H1 (cell line): ENCODE measurements at regions not wholly inside any gene's neighbourhood (a gene's known extent, or its start where the extent isn't known, plus 50 kb on each side); places are given as distances from the start of the nearest gene placed in this dataset.

ENCODE experiments used
- CTCF ChIA-PET: fragments of 300-600 bp; sonication (Branson Sonifier 250); formaldehyde crosslinking; loops from one replicate; lab custom pipeline; 2021; ENCODE audit not compliant: partially characterized antibody; lab: Charles Lee
- POLR2A ChIA-PET: fragments of 300-600 bp; sonication (Branson Sonifier 250); formaldehyde crosslinking; loops from one replicate; lab custom pipeline; 2021; ENCODE audit warnings: inconsistent platforms; ENCODE audit not compliant: partially characterized antibody; lab: Charles Lee
- DNase-seq, 2 experiments: peaks; one replicate each; pipeline versions ENCODE4 v3.0.0 to v3.0.0-alpha.2; 2010 to 2022; ENCODE audit warnings: low spot score in 2 of 2, low read depth in 1 of 2, mixed read lengths in 1 of 2
- FAIRE-seq: peaks from 2 replicates; lab custom pipeline; 2011; peaks lifted over from hg19 to GRCh38; lab: Jason Lieb, UNC
- H2AFZ ChIP-seq: 2 replicates; pipeline ENCODE4 v1.8.1; 2012; ENCODE audit warnings: low read length, inconsistent platforms
- H2AK5ac ChIP-seq: 2 replicates; pipeline ENCODE4 v1.6.1; 2013; ENCODE audit warnings: low read depth, low read length
- H2BK120ac ChIP-seq: replicated peaks from 2 replicates; pipeline ENCODE3; 2013; ENCODE audit warnings: low read depth, low read length, inconsistent platforms
- H2BK12ac ChIP-seq: 2 replicates; pipeline ENCODE4 v1.6.1; 2013; ENCODE audit warnings: low read depth, low read length
- H2BK15ac ChIP-seq: 2 replicates; pipeline ENCODE4 v1.6.1; 2013; ENCODE audit warnings: low read length
- H2BK20ac ChIP-seq: 2 replicates; pipeline ENCODE4 v1.6.1; 2013; ENCODE audit warnings: low read length
- H2BK5ac ChIP-seq: 2 replicates; pipeline ENCODE4 v1.6.1; 2013; ENCODE audit warnings: low read depth, low read length
- H3K14ac ChIP-seq: 2 replicates; pipeline ENCODE4 v1.6.1; 2013; ENCODE audit warnings: inconsistent platforms; ENCODE audit not compliant: insufficient read length
- H3K18ac ChIP-seq: 2 replicates; pipeline ENCODE4 v1.6.1; 2013; ENCODE audit warnings: low read length; ENCODE audit errors: extremely low read depth
- H3K23ac ChIP-seq: 2 replicates; pipeline ENCODE4 v1.6.1; 2013; ENCODE audit warnings: inconsistent platforms; ENCODE audit not compliant: insufficient read length
- H3K23me2 ChIP-seq: 2 replicates; pipeline ENCODE4 v1.6.1; 2013; ENCODE audit warnings: low read depth, low read length
- H3K27ac ChIP-seq: 2 replicates; pipeline ENCODE4 v1.6.1; 2011; ENCODE audit warnings: low read depth, low read length, inconsistent platforms
- H3K27me3 ChIP-seq, 4 experiments: replicated peaks in 1 of 4; 1 replicate in 1 of 4; 2 replicates in 3 of 4; pipeline versions ENCODE4 v1.6.1 to v1.8.1; 2011 to 2013; ENCODE audit warnings: low read length in 3 of 4, mild to moderate bottlenecking in 3 of 4, inconsistent platforms in 2 of 4, mixed read lengths in 2 of 4, moderate library complexity in 1 of 4; ENCODE audit not compliant: control insufficient read depth in 3 of 4, insufficient read depth in 3 of 4; ENCODE audit errors: extremely low read depth in 1 of 4
- H3K36me3 ChIP-seq, 4 experiments: 2 replicates each; pipeline versions ENCODE4 v1.6.1 to v1.8.1; 2011 to 2013; ENCODE audit warnings: mild to moderate bottlenecking in 4 of 4, low read length in 3 of 4, moderate library complexity in 2 of 4, control low read depth in 1 of 4, inconsistent platforms in 1 of 4; ENCODE audit not compliant: insufficient read depth in 4 of 4, control insufficient read depth in 2 of 4
- H3K4ac ChIP-seq: replicated peaks from 2 replicates; pipeline ENCODE3; 2013; ENCODE audit warnings: low read length, low read depth, mixed read lengths, inconsistent platforms; ENCODE audit not compliant: insufficient read length
- H3K4me1 ChIP-seq, 4 experiments: replicated peaks in 1 of 4; 1 replicate in 1 of 4; 2 replicates in 3 of 4; pipeline versions ENCODE4 v1.6.1 to v1.8.1; 2011 to 2013; ENCODE audit warnings: low read length in 3 of 4, inconsistent platforms in 2 of 4, mixed read lengths in 1 of 4; ENCODE audit not compliant: insufficient read depth in 4 of 4, control insufficient read depth in 3 of 4
- H3K4me2 ChIP-seq, 2 experiments: 2 replicates each; pipeline versions ENCODE4 v1.6.1 to v1.8.1; 2011 to 2013; ENCODE audit warnings: low read depth in 2 of 2, low read length in 2 of 2, control low read depth in 1 of 2, inconsistent platforms in 1 of 2, mild to moderate bottlenecking in 1 of 2; ENCODE audit not compliant: insufficient read depth in 1 of 2
- H3K4me3 ChIP-seq, 4 experiments: fragments of 200-600, 300-600 bp in 1 of 4; sonication (generic), shearing (Covaris generic), sonication (Bioruptor Twin) in 1 of 4; 2 replicates each; pipeline versions ENCODE4 v1.5.1 to v1.8.1; 2011 to 2016; ENCODE audit warnings: low read length in 4 of 4, low read depth in 3 of 4, control low read depth in 2 of 4, inconsistent platforms in 2 of 4, mild to moderate bottlenecking in 2 of 4, mixed read lengths in 1 of 4, moderate library complexity in 1 of 4; ENCODE audit not compliant: insufficient read depth in 2 of 4; ENCODE audit errors: extremely low read depth in 1 of 4
- H3K56ac ChIP-seq: replicated peaks from 2 replicates; pipeline ENCODE3; 2013; ENCODE audit warnings: low read depth, mild to moderate bottlenecking, mixed read lengths, low read length, inconsistent platforms; ENCODE audit not compliant: insufficient read length
- H3K79me1 ChIP-seq: 2 replicates; pipeline ENCODE4 v1.6.1; 2013; ENCODE audit warnings: low read depth, low read length, control low read depth
- H3K79me2 ChIP-seq, 2 experiments: 2 replicates each; pipeline versions ENCODE4 v1.6.1 to v1.8.1; 2012 to 2013; ENCODE audit warnings: low read length in 2 of 2, mild to moderate bottlenecking in 2 of 2, inconsistent platforms in 1 of 2; ENCODE audit not compliant: insufficient read depth in 2 of 2, control insufficient read depth in 1 of 2
- H3K9ac ChIP-seq, 4 experiments: replicated peaks in 1 of 4; 1 replicate in 1 of 4; 2 replicates in 3 of 4; pipeline versions ENCODE4 v1.6.1 to v1.8.1; 2011 to 2013; ENCODE audit warnings: low read depth in 3 of 4, low read length in 3 of 4, control low read depth in 2 of 4, mild to moderate bottlenecking in 2 of 4, moderate library complexity in 2 of 4, inconsistent platforms in 1 of 4; ENCODE audit errors: extremely low read depth in 1 of 4
- H3K9me3 ChIP-seq, 2 experiments: 2 replicates each; pipeline versions ENCODE4 v1.6.1 to v1.8.1; 2012 to 2013; ENCODE audit warnings: mild to moderate bottlenecking in 2 of 2, moderate library complexity in 2 of 2, control low read depth in 1 of 2, inconsistent platforms in 1 of 2, low read depth in 1 of 2, low read length in 1 of 2, mixed read lengths in 1 of 2; ENCODE audit not compliant: insufficient read depth in 2 of 2
- H4K20me1 ChIP-seq, 2 experiments: replicated peaks in 1 of 2; 2 replicates each; pipeline versions ENCODE3 to v1.8.1; 2011 to 2013; ENCODE audit warnings: inconsistent platforms in 2 of 2, low read length in 2 of 2, mild to moderate bottlenecking in 1 of 2; ENCODE audit not compliant: insufficient read depth in 2 of 2, control insufficient read depth in 1 of 2
- H4K5ac ChIP-seq: 2 replicates; pipeline ENCODE4 v1.6.1; 2013; ENCODE audit warnings: low read length, low read depth, mixed read lengths, inconsistent platforms; ENCODE audit not compliant: insufficient read length
- H4K8ac ChIP-seq: 2 replicates; pipeline ENCODE4 v1.8.0; 2013; ENCODE audit warnings: mild to moderate bottlenecking, moderate library complexity, low read length, inconsistent platforms; ENCODE audit not compliant: insufficient read depth; ENCODE audit errors: extremely low read depth
- H4K91ac ChIP-seq: replicated peaks from 2 replicates; pipeline ENCODE3; 2013; ENCODE audit warnings: low read length, mixed read lengths, inconsistent platforms; ENCODE audit not compliant: insufficient read length
- BACH1 ChIP-seq: IDR thresholded peaks from 2 replicates; pipeline ENCODE4 v1.6.1; 2012; ENCODE audit warnings: low read length, improper control_type of control experiment
- KDM1A ChIP-seq: fragments of 200-600, 300-600 bp; sonication (generic); IDR thresholded peaks from 2 replicates; pipeline ENCODE4 v1.7.1; 2016; ENCODE audit warnings: mild to moderate bottlenecking, low read length, borderline replicate concordance
- WGBS, 2 experiments: shearing (Covaris generic) in 1 of 2; methylation state at CpG; one replicate each; pipeline versions ENCODE4 v1.1.6 to v1.1.7; 2013 to 2015; ENCODE audit warnings: low lambda C conversion rate in 2 of 2, mixed read lengths in 2 of 2, inconsistent platforms in 1 of 2, low coverage in 1 of 2, missing lambda C conversion rate in 1 of 2; ENCODE audit not compliant: insufficient replicate concordance in 2 of 2, insufficient coverage in 1 of 2, insufficient read length in 1 of 2; ENCODE audit errors: extremely low coverage in 1 of 2, missing lambda C conversion rate in 1 of 2; 5-methylcytosine and 5-hydroxymethylcytosine counted together

- Histone ChIP-seq H3K79me1 (no peaks in the 10 kb centered on the region), H3K9ac (no peak overlapping the region), H3K23ac (no peak overlapping the region), H3K27me3 (no peaks in the 10 kb centered on the region), H2BK120ac (no peak overlapping the region), H3K4ac (no peak overlapping the region), H3K23me2 (no peaks in the 10 kb centered on the region), H3K4me1 (no peaks in the 10 kb centered on the region), H3K18ac (no peak overlapping the region), H3K27ac (no peak overlapping the region), H3K14ac (no peak overlapping the region), H4K5ac (no peak overlapping the region), H2AFZ (no peak overlapping the region), H3K36me3 (no peaks in the 10 kb centered on the region), H3K4me2 (no peak overlapping the region), H2BK20ac (no peak overlapping the region), H4K91ac (no peak overlapping the region), H3K9me3 (peaks cover 0 to 9% of the 10 kb centered on the region in 2 experiments; a peak in 2 of 4 replicates), H2AK5ac (no peak overlapping the region), H2BK5ac (no peak overlapping the region), H3K4me3 (no peak overlapping the region), H4K8ac (no peak overlapping the region), H3K79me2 (no peaks in the 10 kb centered on the region), H2BK12ac (no peak overlapping the region), H4K20me1 (no peaks in the 10 kb centered on the region), H2BK15ac (no peak overlapping the region), H3K56ac (no peak overlapping the region)
- DNase-seq (no peak), FAIRE-seq (no peak)
- ChIA-PET POLR2A (no interaction called here), CTCF (interaction anchor here (0.9 to 1.0 kb wide), 2 partner anchors 119 to 300 kb away, joined by 3 read pairs; no protein-coding TSS in a partner anchor)
- TF ChIP-seq KDM1A (peak; percentile 85), BACH1 (no peak)
- WGBS, 2 experiments = 87% methylated on average over 4 of the region's 4 CpGs; no CpG with 5 or more reads in 1 of the 2 experiments
Measured at GRCh38 chr1:94362466-94363058, 55.6 kb upstream of the ABCD3 start.
